HepG2 (cell line): ENCODE measurements at regions not wholly inside any gene's neighbourhood (a gene's known extent, or its start where the extent isn't known, plus 50 kb on each side); places are given as distances from the start of the nearest gene placed in this dataset.
A peak's percentile ranks its signal among the peaks of the same experiment; 100 is the strongest.

ENCODE experiments used
- ATAC-seq: fragments of 200-7000 bp; cut with Tn5 transposase; 3 replicates; pipeline ENCODE4 v1.9.1; 2020; ENCODE audit warnings: mild to moderate bottlenecking, moderate library complexity
- BruUV-seq: library from RNA; stranded (reverse); fragments of 400-500 nt; replicated peaks from 2 replicates; lab custom pipeline; 2021; lab: Mats Ljungman, UMichigan
- CTCF ChIA-PET: fragments of 300-600 bp; formaldehyde crosslinking; extraction: SDS; loops from one replicate; lab custom pipeline; 2021; ENCODE audit warnings: low total read pairs, inconsistent platforms, low intra/inter-chr PET ratio; lab: Yijun Ruan, JAX
- POLR2A ChIA-PET: fragments of 350-600 bp; sonication (Branson Sonifier 250); formaldehyde crosslinking; loops from one replicate; lab custom pipeline; 2020; ENCODE audit warnings: antibody characterized with exemption, inconsistent platforms; lab: Yijun Ruan, JAX
- DNase-seq: peaks from one replicate; pipeline ENCODE4 v3.0.0-alpha.2; 2015; ENCODE audit warnings: low spot score
- FAIRE-seq: peaks from 3 replicates; lab custom pipeline; 2011; peaks lifted over from hg19 to GRCh38; lab: Jason Lieb, UNC
- H2AFZ ChIP-seq: one replicate; pipeline ENCODE4 v1.6.1; 2011; ENCODE audit warnings: low read length, inconsistent platforms
- H3K27ac ChIP-seq: fragments of 300-600 bp; 3 replicates; pipeline ENCODE4 v1.8.0; 2011; ENCODE audit warnings: mixed run types, mild to moderate bottlenecking, mixed read lengths, low read length, inconsistent platforms; ENCODE audit not compliant: insufficient read depth; ENCODE audit errors: extremely low read length
- H3K27me3 ChIP-seq, 2 experiments: fragments of 200-600 bp in 1 of 2; 2 replicates in 1 of 2; 3 replicates in 1 of 2; pipeline versions ENCODE4 v1.6.0 to v1.8.0; 2011; ENCODE audit warnings: low read length in 2 of 2, mild to moderate bottlenecking in 2 of 2, moderate library complexity in 2 of 2, inconsistent platforms in 1 of 2; ENCODE audit not compliant: insufficient read depth in 2 of 2, control insufficient read depth in 1 of 2
- H3K36me3 ChIP-seq, 2 experiments: fragments of 200-600 bp in 1 of 2; replicated peaks in 1 of 2; 2 replicates in 1 of 2; 3 replicates in 1 of 2; pipeline versions ENCODE4 v1.5.1 to v1.8.0; 2011; ENCODE audit warnings: low read length in 2 of 2, inconsistent platforms in 1 of 2; ENCODE audit not compliant: insufficient read depth in 2 of 2, control insufficient read depth in 1 of 2
- H3K4me1 ChIP-seq: 2 replicates; pipeline ENCODE4 v1.5.1; 2012; ENCODE audit warnings: low read length, inconsistent platforms; ENCODE audit not compliant: insufficient read depth
- H3K4me2 ChIP-seq: 2 replicates; pipeline ENCODE4 v1.6.0; 2011; ENCODE audit warnings: low read depth, low read length, inconsistent platforms
- H3K4me3 ChIP-seq, 3 experiments: fragments of 200-600 bp in 1 of 3; sonication (generic), shearing (Covaris generic) in 1 of 3; replicated peaks in 1 of 3; 2 replicates each; pipeline ENCODE4 v1.5.1; 2011 to 2016; ENCODE audit warnings: low read length in 3 of 3, inconsistent platforms in 2 of 3, low read depth in 2 of 3, mild to moderate bottlenecking in 2 of 3, control low read depth in 1 of 3, mixed read lengths in 1 of 3; ENCODE audit not compliant: insufficient read depth in 1 of 3
- H3K79me2 ChIP-seq: one replicate; pipeline ENCODE4 v1.6.1; 2011; ENCODE audit warnings: low read length, inconsistent platforms; ENCODE audit not compliant: insufficient read depth
- H3K9ac ChIP-seq: 2 replicates; pipeline ENCODE4 v1.6.0; 2011; ENCODE audit warnings: mild to moderate bottlenecking, low read depth, low read length, inconsistent platforms; ENCODE audit not compliant: insufficient read depth
- H3K9me3 ChIP-seq: 2 replicates; pipeline ENCODE4 v1.5.1; 2012; ENCODE audit warnings: mild to moderate bottlenecking, low read length
- H4K20me1 ChIP-seq: 2 replicates; pipeline ENCODE4 v1.6.0; 2011; ENCODE audit warnings: inconsistent platforms, mild to moderate bottlenecking, low read length, moderate library complexity; ENCODE audit not compliant: insufficient read depth
- GPN1 ChIP-seq: sonication (generic); formaldehyde crosslinking; IDR thresholded peaks from 2 replicates; pipeline ENCODE4 v1.5.1; 2020; ENCODE audit warnings: missing genetic modification reagents, borderline replicate concordance
- MAFF ChIP-seq: IDR thresholded peaks from 2 replicates; pipeline ENCODE4 v1.6.1; 2011; ENCODE audit warnings: low read depth, low read length, improper control_type of control experiment
- MAFK ChIP-seq, 2 experiments: IDR thresholded peaks in 1 of 2; conservative IDR thresholded peaks in 1 of 2; 2 replicates each; pipeline ENCODE4 v1.6.1; 2011; ENCODE audit warnings: improper control_type of control experiment in 2 of 2, low read length in 2 of 2
- ZNF563 ChIP-seq: sonication (generic); formaldehyde crosslinking; IDR thresholded peaks from 2 replicates; pipeline ENCODE4 v1.8.0; 2022; ENCODE audit warnings: mild to moderate bottlenecking, moderate library complexity, missing genetic modification reagents
- WGBS: methylation state at CpG from one replicate; pipeline ENCODE4 v1.1.6; 2017; ENCODE audit warnings: low lambda C conversion rate; 5-methylcytosine and 5-hydroxymethylcytosine counted together
- in situ Hi-C: cut with HindIII; loops from 2 replicates; pipeline ENCODE4 v1.10.0; 2017; ENCODE audit warnings: low pct_unique_long_range_greater_than_20kb; ENCODE audit not compliant: extremely low pct_ligation_motif_present
- intact Hi-C: fragments of 100-400 bp; cut with micrococcal nuclease; formaldehyde crosslinking; loops from one replicate; pipeline ENCODE4 v1.10.0; 2022; ENCODE audit not compliant: unreplicated experiment
- TF ChIP-seq, protein P1 (sequence below): sonication (generic); formaldehyde crosslinking; conservative IDR thresholded peaks from 2 replicates; pipeline ENCODE4 v1.8.1; 2023; ENCODE audit warnings: missing genetic modification reagents
- TF ChIP-seq, protein P2 (sequence below): sonication (generic); formaldehyde crosslinking; IDR thresholded peaks from 2 replicates; pipeline ENCODE4 v1.4.0; 2020; ENCODE audit warnings: mild to moderate bottlenecking, missing genetic modification reagents, borderline replicate concordance

DNA sequence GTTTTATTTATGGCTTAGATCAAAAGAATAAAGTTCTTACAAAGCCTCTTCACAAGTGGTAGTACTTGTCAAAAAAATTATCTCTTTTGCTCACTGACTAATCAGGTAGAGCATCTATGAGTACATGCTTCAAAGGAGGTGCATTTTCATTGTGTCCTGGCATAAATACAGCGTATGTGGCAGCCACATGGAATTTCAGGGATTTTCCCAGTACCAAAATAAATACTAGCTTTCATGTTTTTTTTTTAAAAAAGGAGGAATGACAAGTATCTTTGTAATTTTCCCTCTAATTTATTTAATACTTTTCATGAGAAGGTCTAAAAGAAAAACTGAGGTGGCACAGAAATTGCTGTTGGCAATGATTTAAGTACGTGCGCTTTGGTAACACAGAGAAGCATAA is 597.8 kb upstream of the ALCAM start (continued):
- TF ChIP-seq, protein P1, sequence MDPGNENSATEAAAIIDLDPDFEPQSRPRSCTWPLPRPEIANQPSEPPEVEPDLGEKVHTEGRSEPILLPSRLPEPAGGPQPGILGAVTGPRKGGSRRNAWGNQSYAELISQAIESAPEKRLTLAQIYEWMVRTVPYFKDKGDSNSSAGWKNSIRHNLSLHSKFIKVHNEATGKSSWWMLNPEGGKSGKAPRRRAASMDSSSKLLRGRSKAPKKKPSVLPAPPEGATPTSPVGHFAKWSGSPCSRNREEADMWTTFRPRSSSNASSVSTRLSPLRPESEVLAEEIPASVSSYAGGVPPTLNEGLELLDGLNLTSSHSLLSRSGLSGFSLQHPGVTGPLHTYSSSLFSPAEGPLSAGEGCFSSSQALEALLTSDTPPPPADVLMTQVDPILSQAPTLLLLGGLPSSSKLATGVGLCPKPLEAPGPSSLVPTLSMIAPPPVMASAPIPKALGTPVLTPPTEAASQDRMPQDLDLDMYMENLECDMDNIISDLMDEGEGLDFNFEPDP (CRISPR knock-in tag), result no peak
- no peak for TF ChIP-seq GPN1 (CRISPR knock-in tag)

DNA sequence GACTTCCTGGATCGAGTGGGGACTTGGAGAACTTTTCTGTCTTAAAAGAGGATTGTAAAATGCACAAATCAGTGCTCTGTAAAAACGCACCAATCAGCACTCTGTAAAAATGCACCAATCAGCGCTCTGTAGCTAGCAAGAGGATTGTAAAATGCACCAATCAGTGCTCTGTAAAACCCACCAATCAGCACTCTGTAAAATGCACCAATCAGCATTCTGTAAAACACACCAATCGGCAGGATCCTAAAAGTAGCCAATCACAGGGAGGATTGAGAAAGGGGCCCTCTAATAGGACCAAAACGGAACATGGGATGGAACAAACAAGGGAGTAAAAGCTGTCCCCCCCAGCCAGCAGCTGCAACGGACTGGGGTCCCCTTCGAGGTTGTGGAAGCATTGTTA is 587.4 kb upstream of the ALCAM start:
- 14% methylated on average over 7 of the region's 7 CpGs for WGBS
- ChIA-PET POLR2A (no interaction called here), CTCF (no interaction called here)
- DNase-seq, result no peak
- no peak overlapping the region for H3K4me3 ChIP-seq
- H3K9me3 ChIP-seq, result no peaks in the 10 kb centered on the region
- no peaks in the 10 kb centered on the region for H3K79me2 ChIP-seq
- no peak overlapping the region for H2AFZ ChIP-seq
- H3K4me1 ChIP-seq, result no peaks in the 10 kb centered on the region
- intact Hi-C loops, result no loop called here
- ATAC-seq, result no peak
- no TSS peak for BruUV-seq
- H3K9ac ChIP-seq, result no peak overlapping the region
- H3K4me2 ChIP-seq, result no peak overlapping the region
- no peak for FAIRE-seq
- no peaks in the 10 kb centered on the region for H3K27me3 ChIP-seq
- no peaks in the 10 kb centered on the region for H3K36me3 ChIP-seq
- TF ChIP-seq, protein P2, sequence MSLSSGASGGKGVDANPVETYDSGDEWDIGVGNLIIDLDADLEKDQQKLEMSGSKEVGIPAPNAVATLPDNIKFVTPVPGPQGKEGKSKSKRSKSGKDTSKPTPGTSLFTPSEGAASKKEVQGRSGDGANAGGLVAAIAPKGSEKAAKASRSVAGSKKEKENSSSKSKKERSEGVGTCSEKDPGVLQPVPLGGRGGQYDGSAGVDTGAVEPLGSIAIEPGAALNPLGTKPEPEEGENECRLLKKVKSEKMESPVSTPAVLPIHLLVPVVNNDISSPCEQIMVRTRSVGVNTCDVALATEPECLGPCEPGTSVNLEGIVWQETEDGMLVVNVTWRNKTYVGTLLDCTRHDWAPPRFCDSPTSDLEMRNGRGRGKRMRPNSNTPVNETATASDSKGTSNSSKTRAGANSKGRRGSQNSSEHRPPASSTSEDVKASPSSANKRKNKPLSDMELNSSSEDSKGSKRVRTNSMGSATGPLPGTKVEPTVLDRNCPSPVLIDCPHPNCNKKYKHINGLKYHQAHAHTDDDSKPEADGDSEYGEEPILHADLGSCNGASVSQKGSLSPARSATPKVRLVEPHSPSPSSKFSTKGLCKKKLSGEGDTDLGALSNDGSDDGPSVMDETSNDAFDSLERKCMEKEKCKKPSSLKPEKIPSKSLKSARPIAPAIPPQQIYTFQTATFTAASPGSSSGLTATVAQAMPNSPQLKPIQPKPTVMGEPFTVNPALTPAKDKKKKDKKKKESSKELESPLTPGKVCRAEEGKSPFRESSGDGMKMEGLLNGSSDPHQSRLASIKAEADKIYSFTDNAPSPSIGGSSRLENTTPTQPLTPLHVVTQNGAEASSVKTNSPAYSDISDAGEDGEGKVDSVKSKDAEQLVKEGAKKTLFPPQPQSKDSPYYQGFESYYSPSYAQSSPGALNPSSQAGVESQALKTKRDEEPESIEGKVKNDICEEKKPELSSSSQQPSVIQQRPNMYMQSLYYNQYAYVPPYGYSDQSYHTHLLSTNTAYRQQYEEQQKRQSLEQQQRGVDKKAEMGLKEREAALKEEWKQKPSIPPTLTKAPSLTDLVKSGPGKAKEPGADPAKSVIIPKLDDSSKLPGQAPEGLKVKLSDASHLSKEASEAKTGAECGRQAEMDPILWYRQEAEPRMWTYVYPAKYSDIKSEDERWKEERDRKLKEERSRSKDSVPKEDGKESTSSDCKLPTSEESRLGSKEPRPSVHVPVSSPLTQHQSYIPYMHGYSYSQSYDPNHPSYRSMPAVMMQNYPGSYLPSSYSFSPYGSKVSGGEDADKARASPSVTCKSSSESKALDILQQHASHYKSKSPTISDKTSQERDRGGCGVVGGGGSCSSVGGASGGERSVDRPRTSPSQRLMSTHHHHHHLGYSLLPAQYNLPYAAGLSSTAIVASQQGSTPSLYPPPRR, result no peak
- TF ChIP-seq MAFF (peak; percentile 31; the same call in 1 of the 2 replicates), MAFK (conservative IDR thresholded peaks at IDR 0.05 in 1 of 2, IDR thresholded peaks at IDR 0.05 in 1 of 2; ENCODE audit: low read length in 2 of 2) (peak in 1 of 2 experiments; percentile 60; a peak in 2 of 4 replicates), ZNF563 (CRISPR knock-in tag) (no peak)
- in situ Hi-C loops, result no loop called here
- H3K27ac ChIP-seq, result no peak overlapping the region
- no peaks in the 10 kb centered on the region for H4K20me1 ChIP-seq
